ENCODE measurements at regions not wholly inside any gene's neighbourhood (a gene's known extent, or its start where the extent isn't known, plus 50 kb on each side); places are given as distances from the start of the nearest gene placed in this dataset.

- no peak for DNase-seq
- Histone ChIP-seq H3K36me3 (no peaks in the 10 kb centered on the region), H3K4me3 (no peak overlapping the region), H3K9me3 (no peaks in the 10 kb centered on the region), H3K4me1 (no peaks in the 10 kb centered on the region), H3K27me3 (no peaks in the 10 kb centered on the region), H3K27ac (no peak overlapping the region)
- no peak for TF ChIP-seq POLR2A (IDR thresholded peaks at IDR 0.05)
- TF ChIP-seq CTCF (IDR thresholded peaks at IDR 0.05), result no peak
Observed at GRCh38 chr7:4438723-4439245, 243.3 kb upstream of the FOXK1 start.

GRCh38 chr7:4439444-4439843 lies 242.7 kb upstream of the FOXK1 start:
- DNase-seq, result no peak
- no peaks in the 10 kb centered on the region for H3K27me3 ChIP-seq
- no peaks in the 10 kb centered on the region for H3K9me3 ChIP-seq
- no peak overlapping the region for H3K4me3 ChIP-seq
- no peaks in the 10 kb centered on the region for H3K36me3 ChIP-seq
- H3K4me1 ChIP-seq, result no peaks in the 10 kb centered on the region
- TF ChIP-seq CTCF (IDR thresholded peaks at IDR 0.05), result no peak
- TF ChIP-seq POLR2A (IDR thresholded peaks at IDR 0.05), result no peak
- no peak overlapping the region for H3K27ac ChIP-seq

- Histone ChIP-seq H3K4me3 (no peak overlapping the region), H3K36me3 (no peaks in the 10 kb centered on the region), H3K9me3 (no peaks in the 10 kb centered on the region), H3K27me3 (no peaks in the 10 kb centered on the region), H3K4me1 (no peaks in the 10 kb centered on the region), H3K27ac (no peak overlapping the region)
- TF ChIP-seq CTCF (IDR thresholded peaks at IDR 0.05), result no peak
- no peak for TF ChIP-seq POLR2A (IDR thresholded peaks at IDR 0.05)
- no peak for DNase-seq
Observed at GRCh38 chr7:4444106-4444505, 238.0 kb upstream of the FOXK1 start.

- no peak for DNase-seq
- no peaks in the 10 kb centered on the region for H3K9me3 ChIP-seq
- no peak overlapping the region for H3K27ac ChIP-seq
- H3K4me3 ChIP-seq, result no peak overlapping the region
- H3K4me1 ChIP-seq, result no peaks in the 10 kb centered on the region
- TF ChIP-seq POLR2A (IDR thresholded peaks at IDR 0.05) (no peak), CTCF (IDR thresholded peaks at IDR 0.05) (no peak)
- no peaks in the 10 kb centered on the region for H3K27me3 ChIP-seq
- H3K36me3 ChIP-seq, result no peaks in the 10 kb centered on the region
Observed at GRCh38 chr7:4445777-4446176, 236.3 kb upstream of the FOXK1 start.

- H3K27ac ChIP-seq, result no peak overlapping the region
- no peaks in the 10 kb centered on the region for H3K27me3 ChIP-seq
- no peak overlapping the region for H3K4me3 ChIP-seq
- DNase-seq, result no peak
- H3K4me1 ChIP-seq, result no peaks in the 10 kb centered on the region
- H3K9me3 ChIP-seq, result no peaks in the 10 kb centered on the region
- no peak for TF ChIP-seq POLR2A (IDR thresholded peaks at IDR 0.05)
- TF ChIP-seq CTCF (IDR thresholded peaks at IDR 0.05), result no peak
- H3K36me3 ChIP-seq, result no peaks in the 10 kb centered on the region
Observed at GRCh38 chr7:4449263-4449662, 232.8 kb upstream of the FOXK1 start.

GRCh38 chr7:4450483-4450882 lies 231.6 kb upstream of the FOXK1 start:
- H3K4me3 ChIP-seq, result no peak overlapping the region
- H3K36me3 ChIP-seq, result no peaks in the 10 kb centered on the region
- no peaks in the 10 kb centered on the region for H3K27me3 ChIP-seq
- no peaks in the 10 kb centered on the region for H3K9me3 ChIP-seq
- H3K4me1 ChIP-seq, result no peaks in the 10 kb centered on the region
- DNase-seq, result no peak
- TF ChIP-seq POLR2A (IDR thresholded peaks at IDR 0.05) (no peak), CTCF (IDR thresholded peaks at IDR 0.05) (no peak)
- H3K27ac ChIP-seq, result no peak overlapping the region

All from Peyer's patch (tissue), 4 donors.